B cell (primary cell): ENCODE measurements at regions not wholly inside any gene's neighbourhood (a gene's known extent, or its start where the extent isn't known, plus 50 kb on each side); places are given as distances from the start of the nearest gene placed in this dataset.
"Not testable (repeated sequence)": the region's sequence is repeated elsewhere in the genome, so short reads cannot be mapped to it uniquely, and the experiment has no call there.

Source experiments
- CTCF ChIP-seq: fragments of 200-600 bp; IDR thresholded peaks from one replicate; pipeline ENCODE4 v1.8.0; 2022; ENCODE audit warnings: antibody characterized with exemption, mild to moderate bottlenecking
- EZH2 ChIP-seq: IDR thresholded peaks from 2 replicates; pipeline ENCODE4 v1.6.1; 2012; ENCODE audit warnings: borderline replicate concordance, low read depth, mild to moderate bottlenecking, moderate library complexity, low read length; ENCODE audit not compliant: insufficient read depth, poor library complexity, severe bottlenecking

GRCh38 chr17:43303049-43303448 is 69.3 kb upstream of the RNU2-1 start:
- TF ChIP-seq CTCF, EZH2: not testable (repeated sequence)
